Fibroblast of the conjunctiva (primary cell): ENCODE measurements at regions not wholly inside any gene's neighbourhood (a gene's known extent, or its start where the extent isn't known, plus 50 kb on each side); places are given as distances from the start of the nearest gene placed in this dataset.

Source experiments
- DNase-seq: peaks from one replicate; pipeline ENCODE4 v3.0.0-alpha.2; 2010; ENCODE audit warnings: low read depth

DNA sequence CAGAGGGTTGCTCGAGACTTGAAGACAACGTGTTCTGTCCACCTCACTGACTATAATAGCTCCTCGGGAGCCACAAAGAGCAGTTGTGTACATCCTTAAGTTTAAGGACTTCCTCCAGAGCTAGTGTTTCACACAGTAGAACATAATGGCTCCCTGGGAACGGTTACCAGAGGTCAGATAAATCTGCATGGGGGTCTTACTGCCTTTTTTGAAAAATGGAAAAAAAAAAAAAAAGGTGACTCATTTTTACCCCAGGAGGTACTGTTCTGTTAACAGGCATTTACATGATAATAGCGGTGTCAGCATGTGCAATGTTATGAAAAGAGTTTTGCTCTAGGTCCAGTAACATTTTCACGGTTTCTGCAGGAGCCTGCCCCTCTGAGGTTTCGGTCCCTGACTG is 498.9 kb upstream of the WWC1 start:
- DNase-seq = no peak

DNA sequence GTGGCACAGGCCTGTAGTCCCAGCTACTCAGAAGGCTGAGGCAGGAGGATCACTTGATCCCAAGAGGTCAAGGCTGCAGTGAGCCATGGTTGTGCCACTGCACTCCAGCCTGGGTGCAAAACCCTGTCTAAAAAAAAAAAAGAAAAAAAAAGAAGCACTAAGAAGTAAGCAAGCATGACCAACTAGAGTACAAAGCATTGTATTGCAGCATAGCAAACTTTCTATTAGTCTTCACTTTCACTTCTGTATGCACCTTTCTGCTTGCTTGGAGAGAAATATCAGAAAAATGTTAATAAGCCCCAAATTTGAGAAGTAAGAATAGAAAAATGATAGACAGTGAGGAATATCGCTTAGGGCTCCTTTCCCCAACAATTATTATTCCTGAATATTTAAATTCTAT is 497.7 kb upstream of the WWC1 start:
- DNase-seq = no peak

DNA sequence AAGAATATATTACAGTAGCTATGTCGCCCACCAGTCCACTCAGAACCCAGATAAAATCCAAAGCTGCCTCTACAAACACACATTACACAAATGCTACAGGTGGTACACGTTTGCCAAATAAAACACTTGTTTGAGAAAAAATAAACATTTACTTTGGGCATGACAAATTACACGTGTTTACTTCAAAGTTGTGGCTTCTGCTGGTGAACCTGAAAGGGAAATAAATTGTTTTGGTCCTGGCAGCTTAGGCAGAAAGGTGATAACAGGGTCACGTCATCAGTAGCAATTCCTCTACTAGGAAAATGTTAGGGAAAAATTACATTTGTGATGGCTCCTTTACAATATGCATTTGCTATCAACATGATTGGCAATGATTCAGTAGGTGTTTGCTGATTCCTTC is 497.3 kb upstream of the WWC1 start:
- DNase-seq = no peak

DNA sequence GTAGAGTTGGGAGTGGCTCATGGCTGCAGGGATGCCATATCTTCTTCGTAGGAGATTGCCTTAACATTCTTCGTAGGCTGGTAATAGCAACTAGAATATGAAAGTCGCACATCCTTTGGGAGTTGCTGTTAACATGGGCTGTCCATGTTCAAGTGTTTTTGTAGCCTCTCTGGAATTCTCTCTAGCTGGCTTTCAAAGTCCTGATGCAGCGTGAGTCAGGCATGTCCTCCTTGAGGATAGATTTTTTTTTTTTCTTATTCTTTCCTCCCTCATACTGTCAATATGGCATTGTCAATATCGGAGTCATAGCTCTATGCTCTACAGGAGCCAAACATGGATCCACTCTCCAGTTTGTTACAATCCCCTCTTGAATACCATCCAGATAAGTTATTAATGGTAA is 494.8 kb upstream of the WWC1 start:
- DNase-seq = no peak

DNA sequence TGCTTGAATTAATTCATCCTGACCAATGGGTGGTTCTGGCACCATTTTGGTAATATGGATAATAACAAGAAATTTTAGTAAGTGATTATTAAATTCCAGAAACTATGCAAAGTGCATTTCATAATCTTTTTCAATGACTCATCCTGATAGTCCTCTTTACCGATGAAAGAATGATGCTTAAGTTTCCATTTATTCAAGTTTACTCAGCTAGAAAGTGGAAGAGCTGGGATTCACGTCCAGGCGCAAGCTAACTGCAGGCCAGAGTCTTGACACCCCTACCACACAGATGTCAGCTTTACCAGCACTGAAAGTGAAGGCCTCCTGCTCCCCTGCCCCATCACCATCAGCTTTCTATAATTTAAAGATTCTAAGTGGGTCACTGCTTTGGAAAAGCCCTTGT is 493.5 kb upstream of the WWC1 start:
- no peak for DNase-seq

DNA sequence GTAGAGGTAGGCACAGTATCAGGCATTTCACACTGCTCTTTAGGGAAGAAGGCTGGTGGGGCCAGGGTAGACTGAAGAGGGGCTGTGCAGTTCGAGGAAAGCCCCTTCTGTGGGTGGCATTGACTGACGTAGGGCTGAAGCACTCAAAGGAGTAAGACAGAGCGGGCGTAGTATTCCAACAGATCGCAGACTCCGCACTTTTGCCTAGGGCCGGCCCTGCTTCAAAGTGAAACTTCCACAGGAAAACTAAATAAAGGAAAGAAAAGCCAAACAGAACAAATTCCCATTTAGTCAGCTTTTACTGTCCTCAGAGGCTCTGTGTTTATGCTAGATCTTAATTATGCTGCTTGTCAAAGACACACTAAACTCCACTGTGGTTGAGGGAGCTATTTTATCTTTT is 493.0 kb upstream of the WWC1 start:
- no peak for DNase-seq

DNA sequence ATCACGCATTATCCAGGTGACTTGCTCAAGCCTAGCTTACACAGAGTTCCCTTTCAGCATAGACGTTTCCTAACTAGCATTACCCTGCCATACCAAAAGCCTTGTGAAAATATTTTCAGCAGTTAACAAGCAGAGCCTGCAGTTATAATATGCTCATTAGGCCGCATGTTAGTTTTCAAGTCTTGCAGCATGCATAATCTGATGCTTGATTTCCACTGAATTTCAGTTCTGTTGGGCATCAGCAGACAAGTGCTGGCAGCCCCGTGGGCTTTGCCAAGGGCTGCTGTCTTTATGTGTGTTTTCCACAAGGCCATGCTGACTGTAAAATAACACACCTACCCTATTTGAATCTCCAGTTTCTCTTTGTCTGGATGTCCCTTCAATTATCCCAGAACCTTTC is 491.0 kb upstream of the WWC1 start:
- no peak for DNase-seq

DNA sequence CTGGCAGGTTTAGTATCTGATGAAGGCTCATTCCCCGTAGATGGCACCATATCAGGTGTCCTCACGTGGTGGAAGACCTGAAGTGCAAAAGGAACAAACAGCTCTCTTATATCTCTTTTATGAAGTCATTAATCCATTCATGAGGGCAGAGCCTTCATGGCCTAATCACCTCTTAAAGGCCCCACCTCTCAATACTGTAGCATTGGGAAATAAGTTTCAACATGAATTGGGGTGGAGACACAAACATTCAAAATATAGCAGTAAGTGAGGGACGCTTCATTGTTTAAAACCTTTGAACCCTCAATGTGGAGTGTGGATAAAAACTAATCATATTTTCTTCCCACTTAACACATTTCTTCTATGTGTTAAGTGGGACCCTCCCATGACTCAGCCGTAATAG is 489.4 kb upstream of the WWC1 start:
- DNase-seq = no peak

DNA sequence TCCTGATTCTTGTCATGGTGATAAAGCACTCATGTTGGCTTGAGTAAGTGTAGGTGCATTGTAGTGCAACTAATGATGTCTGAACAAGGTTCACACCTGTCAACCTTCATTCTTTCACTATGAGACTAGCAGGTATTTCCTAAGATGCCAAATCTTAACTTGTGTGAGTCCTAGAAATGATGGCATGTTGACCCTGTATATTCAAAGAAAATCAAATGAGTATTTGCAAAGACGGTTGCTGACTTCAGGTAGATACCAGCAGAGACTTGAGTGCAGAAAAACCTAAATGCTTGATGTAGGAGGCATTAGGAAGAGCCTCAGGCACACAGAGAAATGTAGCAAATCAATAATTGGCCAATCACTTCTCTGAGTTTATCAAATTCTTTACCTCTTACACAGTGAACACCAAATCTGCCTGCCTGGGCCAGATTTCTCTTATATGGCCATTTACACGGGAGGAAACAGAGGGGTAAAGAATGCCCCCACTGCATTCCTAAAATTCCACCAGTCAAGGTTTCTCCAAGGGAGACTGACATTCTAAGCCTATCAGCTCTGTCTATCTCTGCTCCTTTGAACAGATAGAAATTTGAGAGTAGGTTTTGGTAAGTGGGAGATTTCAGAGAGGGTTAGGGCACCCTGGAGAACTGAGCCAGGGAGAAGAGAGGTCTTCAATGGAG is 488.6 kb upstream of the WWC1 start:
- no peak for DNase-seq

DNA sequence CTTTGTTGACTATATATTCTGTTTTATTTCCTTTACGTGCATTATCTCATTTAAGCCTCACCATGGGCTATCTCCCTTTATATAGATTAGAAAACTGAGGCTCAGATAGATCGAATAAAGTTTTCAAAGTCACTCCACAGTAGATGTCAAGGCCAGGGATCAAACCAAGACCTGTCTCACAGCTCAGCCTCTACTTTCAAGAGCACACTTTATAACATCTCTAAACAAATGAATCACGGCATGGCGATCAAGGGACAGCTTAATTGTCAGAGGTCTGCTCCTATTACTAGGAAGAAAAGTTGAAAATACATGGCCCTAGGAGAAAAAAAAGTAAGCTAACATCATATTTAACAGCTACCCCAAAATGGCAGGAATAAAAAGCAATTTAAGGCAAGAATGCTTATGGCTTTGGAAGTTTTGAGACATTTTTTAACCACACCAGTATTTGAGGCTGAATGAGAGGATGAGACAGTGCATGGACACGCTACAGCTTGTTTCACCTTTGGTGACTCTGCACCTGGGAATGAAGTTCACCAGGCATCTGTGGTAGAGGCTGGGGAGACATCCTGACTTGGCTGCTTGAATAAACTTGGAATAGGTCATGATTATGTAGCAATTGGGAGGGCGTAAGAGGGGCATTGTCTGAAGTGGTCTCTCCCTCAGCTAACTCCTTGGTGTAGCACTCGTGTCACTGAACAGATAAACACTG is 486.8 kb upstream of the WWC1 start:
- DNase-seq = no peak

DNA sequence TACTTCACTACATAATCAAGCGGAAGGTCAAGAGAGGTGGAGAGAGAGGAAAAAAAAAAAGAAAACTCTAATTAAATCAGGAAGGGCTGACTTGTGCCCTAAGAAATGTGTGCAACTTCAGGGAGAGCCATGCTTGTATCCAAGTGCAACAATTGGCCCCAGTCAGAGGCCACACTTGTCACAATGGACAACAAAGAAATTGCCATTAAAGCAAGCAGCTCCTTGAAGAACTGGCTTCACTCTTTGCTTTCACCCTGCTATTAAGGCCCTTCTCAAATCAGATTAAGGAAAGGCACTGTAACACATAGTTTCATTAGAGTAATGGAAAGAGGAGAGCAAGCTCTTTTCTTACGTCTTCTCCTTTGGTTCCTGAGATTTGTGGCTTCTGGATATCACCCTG is 480.9 kb upstream of the WWC1 start:
- DNase-seq = no peak

DNA sequence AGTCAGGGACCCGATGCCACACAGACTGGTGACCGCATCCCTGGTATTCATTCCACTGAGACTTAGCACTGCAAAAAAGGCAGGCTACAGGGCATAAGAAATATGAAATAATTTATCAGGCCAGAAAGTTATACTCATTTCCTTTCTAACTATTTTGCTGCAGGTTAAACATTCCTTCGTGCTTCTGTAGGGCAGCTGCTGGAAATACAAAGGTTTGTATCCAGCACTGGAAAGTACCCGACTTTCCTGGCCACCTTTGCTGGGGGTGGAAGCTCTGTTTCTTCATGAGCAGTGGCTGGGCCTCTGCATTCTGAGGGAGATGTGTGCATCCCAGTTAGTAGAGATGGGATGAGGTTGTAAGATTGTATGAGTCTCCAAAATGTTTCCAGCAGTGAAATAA is 478.6 kb upstream of the WWC1 start:
- no peak for DNase-seq

DNA sequence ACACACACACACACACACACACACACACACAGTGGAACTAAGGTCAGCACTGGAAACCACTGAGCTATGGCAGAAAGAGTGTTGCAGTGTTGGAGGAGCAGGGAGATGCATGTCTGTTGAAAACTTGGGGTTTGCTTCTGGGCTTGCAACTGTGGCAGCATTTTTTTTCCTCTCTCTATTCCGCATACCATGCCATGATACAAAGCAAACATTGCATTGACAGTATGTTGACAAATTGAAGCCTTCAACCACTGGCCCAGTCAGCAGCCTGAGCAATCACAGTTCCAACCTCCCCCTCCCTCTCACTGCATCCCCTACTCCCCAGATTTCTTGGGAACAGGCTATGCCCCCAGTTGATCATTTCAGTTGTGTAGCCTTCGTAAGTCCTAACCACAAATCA is 478.1 kb upstream of the WWC1 start:
- DNase-seq = no peak

DNA sequence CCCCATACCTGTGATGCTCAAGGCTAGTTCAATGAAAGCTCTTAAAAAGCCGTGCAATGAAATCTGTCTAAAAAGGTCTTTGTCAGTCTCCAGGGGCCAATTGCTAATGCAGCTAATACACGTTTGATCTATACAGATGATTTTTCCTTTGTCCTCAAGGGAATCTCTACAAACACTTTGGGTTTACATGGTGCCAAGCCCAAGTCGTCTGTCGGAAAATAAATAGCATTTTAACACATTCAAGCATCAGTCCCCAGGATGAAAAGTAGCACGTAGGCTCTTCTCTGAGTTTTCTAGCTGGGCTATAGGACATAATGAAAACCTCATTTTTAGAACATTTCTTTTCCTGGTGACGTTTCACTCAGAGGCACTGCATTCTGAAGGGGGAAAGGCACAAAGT is 477.4 kb upstream of the WWC1 start:
- no peak for DNase-seq

DNA sequence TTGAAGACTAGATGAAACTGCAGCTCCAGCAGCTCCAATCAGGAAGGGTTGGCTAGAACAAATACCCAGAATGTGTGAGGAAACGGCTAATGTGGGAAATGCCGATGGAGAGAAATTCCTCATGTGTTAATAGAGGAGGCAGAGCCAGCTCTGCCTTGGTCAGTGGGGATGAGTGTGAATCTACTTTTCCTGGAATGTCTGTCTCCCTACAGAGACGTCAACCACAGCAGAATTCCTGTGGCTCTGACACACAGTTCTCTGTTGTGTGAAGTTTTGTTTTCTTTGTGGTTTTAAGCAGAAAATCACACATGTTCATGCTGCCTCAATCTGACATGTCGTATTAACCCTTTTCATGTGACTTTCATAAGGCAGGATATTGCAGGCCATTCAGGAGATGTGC is 476.6 kb upstream of the WWC1 start:
- DNase-seq = peak; percentile 2

DNA sequence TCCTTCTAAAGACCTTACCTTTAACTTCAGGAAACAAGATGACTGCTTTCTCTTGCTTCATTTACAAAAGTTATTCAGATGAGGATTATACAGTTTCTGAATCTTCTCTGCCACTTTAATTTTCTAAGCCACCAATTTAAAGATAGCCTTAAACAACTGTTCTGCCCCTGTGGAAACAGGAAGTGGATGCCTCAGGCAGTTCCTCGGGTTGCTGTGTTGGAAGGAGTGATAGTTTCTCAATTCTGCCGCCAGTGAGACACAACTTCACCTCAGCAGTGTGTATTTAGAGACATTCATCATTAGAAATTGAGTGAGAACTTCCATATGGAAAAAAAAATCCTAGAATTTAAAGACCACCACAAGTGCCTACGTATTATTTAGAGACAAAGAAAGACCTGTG is 475.1 kb upstream of the WWC1 start:
- no peak for DNase-seq

DNA sequence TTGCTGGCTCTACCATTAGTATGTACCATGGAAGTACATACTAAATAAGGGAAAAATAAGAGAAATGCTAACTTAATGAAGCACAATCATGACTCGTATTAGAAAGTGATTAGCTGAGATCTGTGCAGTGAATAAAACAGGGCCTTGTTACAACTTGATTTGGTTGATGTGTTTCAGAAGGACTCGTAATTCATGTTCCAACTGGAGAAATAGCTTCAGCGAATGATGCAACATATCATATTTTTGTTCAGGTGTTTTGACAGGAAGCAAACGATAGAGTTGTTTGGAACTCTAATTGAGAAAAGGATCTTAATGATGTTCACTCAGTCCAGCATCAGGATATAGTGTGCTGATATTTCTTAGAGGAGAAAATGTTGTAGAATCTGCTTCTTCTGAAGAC is 474.6 kb upstream of the WWC1 start:
- DNase-seq = no peak

DNA sequence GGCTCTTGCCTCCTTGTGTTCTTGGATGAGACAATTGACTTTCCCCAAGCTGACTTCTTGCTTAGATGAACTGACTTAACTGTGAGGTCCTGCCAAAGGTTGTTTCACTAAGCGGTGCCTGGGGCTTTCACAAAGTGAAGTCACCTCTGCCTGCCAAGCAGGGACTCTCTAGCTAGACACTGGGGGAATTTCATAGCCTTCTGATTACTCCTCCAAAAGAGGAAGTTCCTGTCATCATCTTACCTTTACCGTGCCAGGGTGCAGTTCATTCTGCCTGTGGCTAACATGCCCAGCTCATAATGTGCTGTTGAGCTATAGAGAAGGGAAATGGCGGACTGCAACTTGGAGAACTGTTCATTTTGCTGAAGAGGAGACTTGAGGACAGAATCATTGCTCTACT is 472.0 kb upstream of the WWC1 start:
- no peak for DNase-seq

DNA sequence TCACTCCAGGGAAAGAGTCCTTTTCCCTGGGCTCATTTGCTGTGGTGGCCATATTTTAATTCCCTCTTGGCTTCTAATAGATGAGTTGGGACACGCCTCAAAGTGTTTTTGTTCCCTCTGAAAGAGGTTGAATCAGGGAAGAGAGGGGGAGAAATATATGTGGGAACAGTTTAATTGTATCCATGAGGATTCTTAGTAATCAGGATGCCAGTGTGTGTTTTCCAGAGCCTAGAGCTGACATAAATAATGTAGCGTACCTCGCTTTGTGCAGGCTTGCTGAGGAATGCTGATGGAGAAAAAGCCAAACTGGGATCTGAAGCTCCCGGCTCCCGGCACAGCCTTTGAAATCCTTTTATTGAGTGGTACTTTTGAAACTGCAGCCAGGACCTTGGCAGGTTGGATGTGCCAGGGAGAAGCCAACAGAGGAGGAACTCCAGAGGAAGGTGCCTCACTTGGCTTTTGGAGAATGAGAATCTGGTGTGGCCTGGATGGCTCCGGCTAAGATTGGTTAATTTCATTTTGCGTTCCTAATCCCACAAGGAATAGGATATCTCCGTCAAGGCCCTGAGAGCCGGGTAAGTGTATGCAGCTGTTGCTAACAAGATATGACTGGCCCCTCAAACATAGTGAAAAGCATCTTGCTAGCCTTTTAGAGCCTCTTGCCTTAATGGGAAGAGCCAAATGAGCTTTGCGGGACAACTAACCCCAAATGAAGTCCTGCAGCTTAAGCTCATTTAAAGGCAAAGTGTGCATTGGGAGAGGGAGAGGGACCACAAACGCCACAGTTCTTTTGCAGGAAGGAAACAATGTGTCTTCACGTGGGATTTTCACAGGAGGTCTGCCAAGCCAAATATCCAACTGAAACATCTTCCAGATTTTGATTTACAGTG is 471.1 kb upstream of the WWC1 start:
- no peak for DNase-seq

DNA sequence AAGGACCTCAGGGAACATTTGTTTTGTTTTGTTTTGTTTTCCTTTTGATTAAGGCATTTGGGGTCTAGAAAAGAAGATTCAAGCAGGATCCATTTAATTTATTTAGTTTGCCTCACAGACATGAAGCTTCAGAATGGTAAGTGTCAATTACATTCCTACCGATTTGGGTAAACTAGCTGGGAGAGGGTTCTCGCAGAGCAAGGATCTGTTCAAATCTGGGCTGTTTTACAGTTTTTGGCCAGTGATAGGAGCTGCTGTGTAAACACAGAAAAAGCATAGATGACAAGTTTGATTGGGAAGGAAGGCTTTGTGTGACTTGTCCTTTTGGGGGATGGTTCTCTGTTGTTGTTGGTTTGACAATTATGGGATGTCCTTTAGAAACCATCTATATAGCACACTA is 470.3 kb upstream of the WWC1 start:
- DNase-seq = no peak

DNA sequence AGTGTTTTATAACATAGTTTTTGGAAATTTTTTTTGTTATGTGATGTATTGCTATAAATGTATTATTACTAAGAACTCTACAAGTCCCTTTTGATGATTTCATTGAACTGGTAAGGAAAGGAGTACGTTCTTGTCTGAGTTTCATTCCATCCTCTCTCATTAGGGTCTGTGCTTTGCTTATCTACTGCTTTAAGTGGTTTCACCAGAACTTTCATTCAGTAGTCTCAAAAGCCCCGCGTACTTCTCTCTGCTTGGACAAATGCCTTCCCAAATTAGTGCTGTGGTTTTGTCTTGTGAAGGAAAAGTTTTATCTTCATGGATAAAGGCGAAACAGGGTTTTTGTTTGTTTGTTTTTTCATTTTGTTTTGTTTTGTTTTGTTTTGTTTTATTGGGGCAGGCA is 469.8 kb upstream of the WWC1 start:
- no peak for DNase-seq

DNA sequence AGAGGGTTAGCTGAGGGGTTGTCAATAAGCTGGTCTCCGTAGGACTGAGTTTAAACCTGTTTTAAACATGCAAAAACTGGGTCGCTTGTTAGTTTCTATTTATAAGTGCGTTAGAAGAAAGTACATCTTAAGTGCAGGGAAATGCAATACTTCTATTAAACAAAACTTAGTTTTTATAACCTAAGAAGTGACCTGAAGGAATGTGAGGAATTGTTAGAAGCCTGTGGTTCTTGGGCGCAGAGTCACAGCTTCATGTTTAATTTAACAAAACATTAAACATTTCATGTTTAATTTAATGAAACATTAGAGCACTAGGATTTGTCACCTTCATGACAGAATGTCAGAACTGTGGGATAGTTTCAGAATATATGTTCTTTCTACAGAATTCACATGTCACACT is 469.2 kb upstream of the WWC1 start:
- no peak for DNase-seq

DNA sequence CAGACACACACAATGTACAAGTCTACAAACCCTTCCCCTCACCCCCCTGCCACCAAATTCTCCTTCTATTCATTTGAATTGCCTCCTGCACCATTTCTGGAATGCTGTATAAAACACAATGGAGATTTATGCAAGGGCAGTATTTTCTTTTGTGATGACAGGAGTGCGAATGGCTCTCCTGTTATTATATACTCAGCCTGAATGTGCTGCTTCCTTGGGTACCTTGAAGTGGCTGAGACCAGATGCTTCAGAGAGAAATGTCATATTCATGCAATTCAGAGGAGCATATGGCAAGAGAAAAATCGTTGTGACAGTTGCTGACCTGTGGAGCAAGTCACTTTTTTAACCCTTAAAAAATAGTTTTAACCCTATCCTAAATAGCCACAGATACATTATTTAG is 468.0 kb upstream of the WWC1 start:
- no peak for DNase-seq
